Loucy (cell line): ENCODE measurements at regions not wholly inside any gene's neighbourhood (a gene's known extent, or its start where the extent isn't known, plus 50 kb on each side); places are given as distances from the start of the nearest gene placed in this dataset.

Source experiments
- H2AFZ ChIP-seq: fragments of 200-600 bp; sonication (generic); 2 replicates; pipeline ENCODE4 v1.6.0; 2016; ENCODE audit warnings: antibody characterized with exemption, mild to moderate bottlenecking, low read length, moderate library complexity
- H3F3A ChIP-seq: fragments of 200-600 bp; 2 replicates; pipeline ENCODE4 v1.6.0; 2016; ENCODE audit warnings: antibody characterized with exemption, low read depth, mild to moderate bottlenecking
- H3K27me3 ChIP-seq: fragments of 200-600 bp; sonication (generic); 2 replicates; pipeline ENCODE4 v1.6.1; 2014; ENCODE audit warnings: low read length, mild to moderate bottlenecking; ENCODE audit not compliant: insufficient read depth, poor library complexity, severe bottlenecking
- H3K36me3 ChIP-seq: fragments of 200-600 bp; sonication (generic); 2 replicates; pipeline ENCODE4 v1.6.1; 2016; ENCODE audit warnings: low read length; ENCODE audit not compliant: insufficient read depth
- H3K4me1 ChIP-seq: fragments of 200-600 bp; sonication (generic); 2 replicates; pipeline ENCODE4 v1.5.1; 2014; ENCODE audit warnings: low read length, mild to moderate bottlenecking; ENCODE audit not compliant: insufficient read depth, poor library complexity, severe bottlenecking
- H3K4me2 ChIP-seq: fragments of 200-600 bp; sonication (generic); 2 replicates; pipeline ENCODE4 v1.6.0; 2014; ENCODE audit warnings: antibody characterized with exemption, low read length, low read depth, mild to moderate bottlenecking; ENCODE audit not compliant: poor library complexity, severe bottlenecking
- H3K4me3 ChIP-seq: fragments of 200-600 bp; sonication (generic); 2 replicates; pipeline ENCODE4 v1.5.1; 2014; ENCODE audit warnings: low read length, mild to moderate bottlenecking, mixed read lengths; ENCODE audit not compliant: poor library complexity, severe bottlenecking
- H3K79me2 ChIP-seq: fragments of 200-600 bp; sonication (generic); 2 replicates; pipeline ENCODE4 v1.6.1; 2014; ENCODE audit warnings: low read length; ENCODE audit not compliant: insufficient read depth
- H3K9ac ChIP-seq: fragments of 200-600 bp; sonication (generic); 2 replicates; pipeline ENCODE4 v1.6.0; 2014; ENCODE audit warnings: mild to moderate bottlenecking, low read depth, low read length, moderate library complexity; ENCODE audit not compliant: poor library complexity, severe bottlenecking
- H3K9me2 ChIP-seq: fragments of 200-600 bp; sonication (generic); replicated peaks from 2 replicates; pipeline ENCODE4 v1.6.1; 2016; ENCODE audit warnings: low read depth, low read length, mixed read lengths
- H3K9me3 ChIP-seq: fragments of 200-600 bp; sonication (generic); 2 replicates; pipeline ENCODE4 v1.6.1; 2014; ENCODE audit warnings: mild to moderate bottlenecking, antibody characterized with exemption, low read length, low read depth; ENCODE audit not compliant: insufficient read depth
- H4K20me1 ChIP-seq: fragments of 200-600 bp; sonication (generic); 2 replicates; pipeline ENCODE4 v1.6.0; 2014; ENCODE audit warnings: antibody characterized with exemption, low read length, mild to moderate bottlenecking; ENCODE audit not compliant: insufficient read depth, poor library complexity, severe bottlenecking
- EZH2phosphoT487 ChIP-seq: fragments of 200-600 bp; IDR thresholded peaks from 2 replicates; pipeline ENCODE4 v1.6.1; 2018; ENCODE audit warnings: antibody characterized with exemption, mild to moderate bottlenecking, moderate library complexity, borderline replicate concordance
- TF ChIP-seq, protein P1 (sequence below): fragments of 200-600 bp; sonication (generic); conservative IDR thresholded peaks from 2 replicates; pipeline ENCODE4 v1.5.1; 2014; ENCODE audit warnings: mild to moderate bottlenecking, antibody characterized with exemption, low read length

DNA sequence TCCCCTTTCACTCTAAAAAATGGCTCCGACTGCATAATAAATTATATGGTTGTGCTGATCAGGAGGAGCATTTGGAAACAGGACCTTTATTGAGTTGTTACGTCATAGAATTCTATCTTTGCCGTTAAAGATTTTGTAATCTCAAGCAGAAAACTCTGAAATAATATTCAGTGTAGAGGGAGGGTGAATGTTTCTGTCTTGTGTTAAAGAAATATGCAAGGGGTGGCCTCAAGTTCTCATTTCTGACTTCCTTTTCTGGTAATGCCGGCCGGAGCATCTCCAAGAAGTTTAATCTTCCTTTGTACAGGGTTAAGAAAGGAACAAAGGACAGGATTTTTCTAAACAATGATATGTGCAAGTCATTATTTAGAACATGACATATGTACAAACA is 165.1 kb downstream of the SLC38A4 start:
- peak overlapping the region; percentile 9 for H3K9ac ChIP-seq
- H3K4me1 ChIP-seq: peaks cover 42% of the 10 kb centered on the region
- H3F3A ChIP-seq: no peaks in the 10 kb centered on the region; the same call in 1 of the 2 replicates
- no peaks in the 10 kb centered on the region for H3K36me3 ChIP-seq
- H2AFZ ChIP-seq: no peak overlapping the region
- H3K4me3 ChIP-seq: no peak overlapping the region
- no peaks in the 10 kb centered on the region for H4K20me1 ChIP-seq
- no peak for TF ChIP-seq EZH2phosphoT487
- TF ChIP-seq, protein P1, sequence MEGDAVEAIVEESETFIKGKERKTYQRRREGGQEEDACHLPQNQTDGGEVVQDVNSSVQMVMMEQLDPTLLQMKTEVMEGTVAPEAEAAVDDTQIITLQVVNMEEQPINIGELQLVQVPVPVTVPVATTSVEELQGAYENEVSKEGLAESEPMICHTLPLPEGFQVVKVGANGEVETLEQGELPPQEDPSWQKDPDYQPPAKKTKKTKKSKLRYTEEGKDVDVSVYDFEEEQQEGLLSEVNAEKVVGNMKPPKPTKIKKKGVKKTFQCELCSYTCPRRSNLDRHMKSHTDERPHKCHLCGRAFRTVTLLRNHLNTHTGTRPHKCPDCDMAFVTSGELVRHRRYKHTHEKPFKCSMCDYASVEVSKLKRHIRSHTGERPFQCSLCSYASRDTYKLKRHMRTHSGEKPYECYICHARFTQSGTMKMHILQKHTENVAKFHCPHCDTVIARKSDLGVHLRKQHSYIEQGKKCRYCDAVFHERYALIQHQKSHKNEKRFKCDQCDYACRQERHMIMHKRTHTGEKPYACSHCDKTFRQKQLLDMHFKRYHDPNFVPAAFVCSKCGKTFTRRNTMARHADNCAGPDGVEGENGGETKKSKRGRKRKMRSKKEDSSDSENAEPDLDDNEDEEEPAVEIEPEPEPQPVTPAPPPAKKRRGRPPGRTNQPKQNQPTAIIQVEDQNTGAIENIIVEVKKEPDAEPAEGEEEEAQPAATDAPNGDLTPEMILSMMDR: no peak
- H3K9me2 ChIP-seq: no peaks in the 10 kb centered on the region
- H3K79me2 ChIP-seq: no peaks in the 10 kb centered on the region
- no peaks in the 10 kb centered on the region for H3K27me3 ChIP-seq
- peak overlapping the region; percentile 59 for H3K4me2 ChIP-seq
- no peaks in the 10 kb centered on the region for H3K9me3 ChIP-seq

DNA sequence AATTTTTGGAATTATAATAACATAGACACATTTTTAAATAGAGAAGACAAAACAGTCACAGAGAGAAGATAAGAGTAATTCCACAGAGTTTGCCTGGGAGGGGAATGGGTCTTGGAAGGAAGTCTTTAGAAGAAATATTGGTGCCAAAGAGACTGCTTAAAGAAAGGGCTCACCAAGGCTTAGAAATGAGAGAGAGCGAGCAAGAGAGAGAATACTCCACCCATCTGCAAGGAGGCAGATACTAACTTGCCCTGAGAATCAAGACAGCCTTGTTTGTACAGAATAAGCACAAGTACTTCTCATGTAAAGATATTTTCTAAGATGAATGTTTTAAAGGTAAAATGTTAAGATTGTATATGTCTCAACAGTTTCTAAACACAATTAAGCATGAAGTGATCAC is 165.5 kb downstream of the SLC38A4 start:
- TF ChIP-seq, protein P1: no peak
- TF ChIP-seq EZH2phosphoT487: no peak
- Histone ChIP-seq H3K9me2 (no peaks in the 10 kb centered on the region), H3K4me3 (peak overlapping the region; percentile 14), H3K27me3 (no peaks in the 10 kb centered on the region), H3K79me2 (no peaks in the 10 kb centered on the region), H4K20me1 (no peaks in the 10 kb centered on the region), H3K9me3 (no peaks in the 10 kb centered on the region), H3K4me2 (peak overlapping the region; percentile 59), H3F3A (no peaks in the 10 kb centered on the region; the same call in 1 of the 2 replicates), H3K4me1 (peaks cover 38% of the 10 kb centered on the region), H2AFZ (peak overlapping the region; percentile 49), H3K36me3 (no peaks in the 10 kb centered on the region), H3K9ac (peak overlapping the region; percentile 9)

DNA sequence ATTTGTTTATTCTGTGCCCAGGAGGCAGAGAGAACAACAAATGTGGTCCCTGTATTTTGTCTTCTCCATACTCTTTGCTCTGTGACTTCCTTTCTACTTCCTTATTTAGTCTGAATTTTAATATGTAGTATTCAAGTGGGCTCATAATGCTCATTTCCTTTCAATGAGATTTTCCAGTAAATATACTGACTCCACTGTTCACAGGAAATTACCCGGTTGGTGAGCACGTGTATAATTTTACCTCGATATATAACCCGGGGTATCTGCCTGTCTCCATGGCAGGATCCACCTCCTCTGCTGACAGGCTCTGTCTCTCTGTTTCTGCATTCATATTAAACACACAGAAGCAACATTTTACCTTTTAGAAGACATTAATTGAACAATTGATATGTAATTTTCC is 166.0 kb downstream of the SLC38A4 start:
- Histone ChIP-seq H3K9me2 (no peaks in the 10 kb centered on the region), H3K79me2 (no peaks in the 10 kb centered on the region), H3K4me2 (peak overlapping the region; percentile 59), H4K20me1 (no peaks in the 10 kb centered on the region), H3K36me3 (no peaks in the 10 kb centered on the region), H3K9ac (peak overlapping the region; percentile 9), H2AFZ (peak overlapping the region; percentile 49), H3K4me1 (peaks cover 36% of the 10 kb centered on the region), H3K4me3 (peak overlapping the region; percentile 14), H3K9me3 (no peaks in the 10 kb centered on the region), H3K27me3 (no peaks in the 10 kb centered on the region), H3F3A (no peaks in the 10 kb centered on the region; the same call in 1 of the 2 replicates)
- no peak for TF ChIP-seq EZH2phosphoT487
- TF ChIP-seq, protein P1: no peak
